PFSK-1 (cell line): ENCODE measurements at regions not wholly inside any gene's neighbourhood (a gene's known extent, or its start where the extent isn't known, plus 50 kb on each side); places are given as distances from the start of the nearest gene placed in this dataset.

Experiments used
- REST ChIP-seq, 2 experiments: IDR thresholded peaks; 2 replicates each; pipeline versions ENCODE4 v1.6.1 to v1.8.0; 2011 to 2012; ENCODE audit warnings: low read depth in 2 of 2, low read length in 2 of 2, control low read depth in 1 of 2, inconsistent platforms in 1 of 2, mild to moderate bottlenecking in 1 of 2, moderate library complexity in 1 of 2; ENCODE audit not compliant: insufficient read depth in 1 of 2
- TAF1 ChIP-seq: IDR thresholded peaks from 2 replicates; pipeline ENCODE4 v1.6.1; 2012; ENCODE audit warnings: low read length, control low read depth, borderline replicate concordance; ENCODE audit not compliant: insufficient read depth

GRCh38 chr9:94165592-94166235, 81.5 kb downstream of the PTPDC1 start:
- TF ChIP-seq REST (IDR thresholded peaks at IDR 0.05; ENCODE audit: insufficient read depth in 1 of 2, low read depth in 2 of 2, low read length in 2 of 2) (peak; percentile 88 to 91), TAF1 (0 out of 2 replicates have a peak, but pooled peaks have one; percentile 84)
